Activated CD4-positive, alpha-beta T cell treated with anti-CD3 and anti-CD28 coated beads, Interleukin-2, Interleukin-6, amounts not matched to agents 100 ng/mL and 50 ng/mL, durations not matched to agents 16 hours and 8 hours (primary cell): ENCODE measurements at regions not wholly inside any gene's neighbourhood (a gene's known extent, or its start where the extent isn't known, plus 50 kb on each side); places are given as distances from the start of the nearest gene placed in this dataset.

Experiments used
- DNase-seq: peaks from one replicate; pipeline ENCODE4 v3.0.0-alpha.2; 2020

DNA sequence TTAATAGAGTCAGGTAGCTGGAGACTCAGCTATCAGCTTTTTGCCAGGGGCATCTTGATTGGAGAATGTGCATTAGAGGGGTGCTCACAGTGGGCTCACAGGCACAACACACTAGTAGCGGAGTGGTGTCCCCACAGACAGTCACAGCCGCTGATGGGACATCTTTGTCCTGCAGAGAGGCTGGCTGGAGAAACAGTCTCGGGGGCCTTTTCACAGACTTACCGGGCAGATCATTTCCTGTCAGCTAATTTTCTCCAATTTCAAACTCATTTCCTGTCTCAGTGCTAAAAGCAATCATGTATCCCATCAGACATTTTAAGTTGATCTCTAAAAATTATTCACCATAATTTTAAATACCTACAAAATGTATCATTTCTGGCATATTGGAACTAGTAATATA is 562.6 kb downstream of the DCDC2C start:
- no peak for DNase-seq

DNA sequence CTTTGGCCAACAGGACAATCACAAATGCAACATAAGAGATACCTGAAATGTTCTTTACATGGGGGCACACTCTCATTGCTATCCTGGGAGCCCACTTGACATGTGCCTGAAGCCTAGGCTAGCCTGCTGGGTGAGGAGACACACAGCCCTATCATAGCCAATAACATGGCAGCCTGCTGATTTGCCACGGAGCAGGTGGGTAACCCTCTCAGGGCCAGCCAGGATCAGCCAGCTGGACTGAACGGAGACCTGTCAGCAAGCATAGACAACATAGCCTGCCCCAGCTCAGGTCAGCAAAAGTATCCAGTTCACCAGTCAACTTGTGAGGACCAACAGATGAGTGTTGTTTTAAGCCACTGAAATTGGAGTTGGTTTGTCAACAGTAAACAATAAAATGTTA is 566.5 kb downstream of the DCDC2C start:
- DNase-seq: no peak

DNA sequence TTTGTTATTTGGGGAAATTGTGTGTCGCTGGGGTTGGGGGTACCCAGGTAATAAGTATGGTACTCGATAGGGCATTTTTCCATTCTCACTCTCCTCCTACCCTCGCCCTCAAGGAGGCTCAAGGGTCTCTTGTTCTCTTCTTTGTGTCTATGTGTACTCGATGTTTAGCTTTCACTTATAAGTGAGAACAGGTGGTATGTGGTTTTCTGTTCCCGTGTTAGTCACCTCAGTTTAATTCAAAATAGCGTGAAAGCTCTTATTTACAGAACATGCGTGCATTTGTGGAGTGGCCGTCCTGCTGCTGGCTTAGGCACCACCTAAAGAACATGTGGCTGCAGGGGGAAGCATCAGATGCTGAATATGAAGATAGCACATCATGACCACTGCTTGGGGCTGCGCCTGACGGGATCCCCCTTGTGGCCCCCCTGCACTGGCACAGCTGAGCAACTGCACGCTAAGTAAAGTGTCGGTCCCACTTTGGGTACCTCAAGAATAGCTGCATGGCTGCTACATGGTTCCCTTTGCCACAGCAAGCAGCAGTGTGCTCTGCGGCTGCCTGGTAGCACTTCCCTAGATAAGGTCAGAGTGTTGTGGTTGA is 569.0 kb downstream of the DCDC2C start:
- DNase-seq: no peak

DNA sequence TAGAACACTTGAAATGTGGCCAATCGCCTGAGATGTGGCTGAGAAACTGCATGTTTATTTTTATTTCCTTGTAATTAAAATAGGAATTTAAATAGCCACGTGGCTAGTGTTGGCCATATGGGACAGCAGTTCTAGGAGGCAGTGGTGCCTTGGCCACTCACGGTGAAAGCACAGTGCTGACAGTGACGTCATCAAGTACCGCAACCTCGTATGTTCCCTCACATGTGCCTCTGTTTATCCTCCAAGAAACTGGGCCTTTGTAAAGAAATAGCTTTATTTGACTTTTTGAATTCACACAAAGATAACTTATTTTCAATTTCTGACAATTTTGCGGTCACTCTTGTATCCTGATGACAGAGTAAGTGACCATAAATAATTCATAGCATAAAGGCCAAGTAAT is 575.0 kb downstream of the DCDC2C start:
- DNase-seq: no peak

DNA sequence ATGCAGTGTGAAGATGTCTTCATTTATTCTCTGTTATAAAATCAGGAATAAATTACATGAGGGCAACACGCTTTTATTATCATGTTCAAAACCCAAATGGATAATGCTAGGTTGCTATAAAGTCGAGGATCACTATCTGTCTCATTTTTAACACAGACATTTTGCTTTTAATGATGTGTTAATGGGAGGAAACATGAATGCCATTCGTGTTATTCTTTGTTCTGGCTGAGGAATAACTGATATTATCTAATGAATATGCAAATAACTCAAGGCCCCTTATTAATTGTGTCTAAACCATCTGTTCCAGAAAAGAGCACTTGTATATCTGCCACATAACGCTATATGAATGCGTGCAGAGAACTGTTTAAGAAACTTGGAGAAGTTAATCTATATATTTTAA is 576.1 kb downstream of the DCDC2C start:
- no peak for DNase-seq

DNA sequence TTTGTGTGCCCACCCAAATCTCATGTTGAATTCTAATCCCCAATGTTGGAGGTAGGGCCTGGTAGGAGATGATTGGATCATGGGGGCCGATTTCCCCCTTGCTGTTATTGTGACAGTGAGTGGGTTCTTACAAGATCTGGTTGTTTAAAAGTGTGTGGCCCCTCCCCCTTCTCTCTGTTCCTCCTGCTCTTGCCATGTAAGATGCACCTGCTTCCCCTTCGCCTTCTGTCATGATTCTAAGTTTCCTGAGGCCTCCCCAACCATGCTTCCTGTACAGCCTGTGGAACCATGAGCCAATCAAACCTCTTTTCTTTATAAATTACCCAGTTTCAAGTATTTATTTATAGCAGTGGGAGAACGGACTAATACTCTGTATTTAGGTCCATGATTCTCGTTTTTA is 588.1 kb downstream of the DCDC2C start:
- DNase-seq: no peak

DNA sequence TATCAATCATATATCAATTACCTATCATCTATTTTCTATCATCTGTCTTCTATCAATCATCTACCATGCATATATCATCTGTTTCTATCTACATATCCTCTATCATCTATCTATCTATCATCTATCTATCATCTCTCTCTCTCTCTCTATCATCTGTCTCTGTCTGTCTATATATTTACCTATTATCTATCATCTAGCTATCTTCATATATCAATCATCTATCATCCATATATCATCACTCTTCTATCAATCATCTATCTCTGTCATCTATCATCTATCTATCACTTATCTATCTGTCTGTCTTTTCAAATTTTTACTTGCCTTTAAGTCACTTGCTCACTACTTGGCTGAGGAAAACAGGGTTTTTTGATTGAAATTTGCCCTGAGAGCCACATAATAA is 592.3 kb downstream of the DCDC2C start:
- no peak for DNase-seq

DNA sequence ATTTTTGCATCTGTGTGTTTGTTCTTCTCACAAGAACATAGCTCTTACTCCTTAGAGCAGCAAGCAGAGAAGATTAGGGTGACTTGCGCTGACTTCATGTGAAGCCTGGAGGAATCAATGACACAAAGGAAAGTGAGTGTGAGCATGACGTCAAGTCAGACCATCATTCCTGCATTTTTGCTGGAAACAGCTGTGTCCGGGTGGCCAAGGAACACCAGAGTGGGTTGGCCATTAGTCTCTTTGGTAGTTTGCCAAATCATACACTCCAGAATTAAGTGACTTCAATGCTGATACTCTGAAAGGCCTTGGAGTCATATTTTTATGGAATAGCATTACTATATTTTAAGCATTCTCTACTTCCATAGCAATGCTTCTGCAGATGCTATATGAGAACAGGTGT is 597.2 kb downstream of the DCDC2C start:
- no peak for DNase-seq

DNA sequence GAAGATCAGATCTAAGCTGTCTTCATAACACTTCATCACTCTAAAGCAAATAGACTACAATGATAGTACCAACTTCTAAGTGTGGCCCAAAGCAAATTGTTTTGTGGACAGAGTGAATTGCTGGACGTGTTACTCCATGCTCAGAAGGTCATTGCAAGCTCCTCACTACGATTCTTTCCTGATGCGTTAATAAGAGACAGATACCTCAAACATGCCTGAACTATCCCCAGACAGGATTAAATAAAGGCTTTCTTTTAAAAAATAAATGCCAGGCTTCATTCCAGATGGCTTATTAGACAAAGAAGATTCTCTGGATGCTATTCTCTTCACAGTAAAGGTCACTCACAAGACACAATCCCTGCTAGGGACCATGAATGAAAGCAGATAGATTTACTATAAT is 621.2 kb downstream of the DCDC2C start:
- DNase-seq: no peak

DNA sequence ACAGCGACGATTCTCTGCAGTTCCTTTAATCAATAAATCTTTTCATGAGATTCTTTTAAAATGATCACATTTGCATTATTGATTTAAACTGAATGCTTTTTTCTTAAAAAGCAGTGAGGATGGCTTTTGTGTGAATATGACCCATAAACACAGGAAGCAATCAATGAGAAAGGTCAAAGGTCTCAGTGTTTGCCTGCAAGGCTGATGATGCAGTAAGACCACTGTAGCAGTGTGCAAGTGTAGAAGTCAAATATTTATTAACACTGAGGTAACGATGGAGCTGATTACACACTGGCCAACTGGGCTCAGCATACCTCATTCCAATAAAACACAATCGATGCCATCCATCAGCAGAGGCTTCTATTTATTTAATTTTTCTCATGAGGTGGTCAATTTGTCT is 633.5 kb downstream of the DCDC2C start:
- DNase-seq: no peak

DNA sequence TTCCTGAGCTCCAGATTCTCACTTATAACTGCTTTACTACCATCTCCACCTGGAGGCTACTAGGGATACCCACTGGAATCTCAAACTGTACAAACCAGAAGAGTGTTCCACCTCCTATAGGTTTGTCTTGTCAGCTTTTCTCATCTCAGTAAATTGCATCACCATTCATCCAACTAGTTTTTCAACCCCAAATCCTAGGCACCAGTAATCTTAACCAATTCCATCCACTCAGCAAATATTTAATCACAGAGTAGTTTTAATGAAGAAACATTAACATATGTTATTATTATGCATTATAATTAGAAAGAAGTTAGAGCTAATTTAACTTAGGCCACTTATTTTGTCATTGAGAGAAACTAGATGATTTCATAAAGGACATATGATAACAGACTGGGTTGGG is 635.0 kb downstream of the DCDC2C start:
- DNase-seq: no peak

DNA sequence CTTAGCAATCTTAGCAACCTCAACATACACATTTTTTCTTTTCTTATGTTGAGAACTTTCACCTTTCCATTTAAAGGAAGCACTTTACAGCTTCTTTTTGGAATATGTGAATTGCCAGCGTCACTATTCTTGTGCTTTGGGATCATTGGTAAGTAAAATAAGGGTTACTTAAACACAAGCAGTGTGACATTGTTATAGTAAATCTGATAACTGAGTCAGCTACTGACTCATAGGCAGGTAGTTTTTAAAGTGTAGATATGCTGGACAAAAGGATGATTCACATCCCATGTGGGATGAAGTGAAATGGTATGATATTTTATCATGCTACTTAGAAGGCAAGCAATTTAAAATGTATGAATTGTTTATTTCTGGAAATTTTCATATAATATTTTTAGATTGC is 637.2 kb downstream of the DCDC2C start:
- DNase-seq: no peak

DNA sequence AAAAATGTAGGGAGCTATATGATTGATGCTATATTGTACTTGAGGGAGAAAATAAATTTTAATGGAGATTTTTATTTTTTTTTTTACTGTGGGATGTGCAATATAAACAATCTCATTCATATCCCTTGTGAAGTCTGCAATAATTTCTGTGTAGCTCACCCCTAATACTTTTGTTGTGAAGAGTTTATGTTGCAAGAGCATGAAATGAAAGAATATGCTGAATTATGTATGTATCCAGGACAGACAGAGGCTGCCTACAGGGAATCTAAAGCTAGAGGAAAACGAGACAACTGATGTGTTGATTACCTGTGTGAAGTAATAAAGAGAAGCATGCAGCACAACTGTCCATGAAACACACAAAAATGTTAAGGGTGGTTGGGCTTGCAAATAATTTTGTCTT is 643.3 kb downstream of the DCDC2C start:
- DNase-seq: no peak

DNA sequence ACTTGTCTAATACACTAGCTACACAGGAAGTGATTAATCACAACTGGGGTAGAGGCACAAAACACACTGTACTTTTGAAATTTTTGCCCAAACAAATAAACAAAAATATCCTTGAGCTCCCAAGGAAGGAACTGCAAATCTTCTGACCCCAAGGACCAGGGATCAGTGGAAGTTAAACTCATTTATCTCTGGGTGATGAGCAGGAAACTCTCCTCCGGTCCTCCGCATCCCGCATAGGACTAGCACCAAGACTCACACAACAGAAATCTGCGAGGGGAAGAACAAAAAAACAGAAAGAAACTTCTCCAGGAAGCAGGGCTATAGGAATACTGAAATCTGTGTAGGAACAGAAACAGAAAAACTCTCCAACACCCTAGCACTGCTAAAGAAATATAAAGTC is 650.3 kb downstream of the DCDC2C start:
- no peak for DNase-seq

DNA sequence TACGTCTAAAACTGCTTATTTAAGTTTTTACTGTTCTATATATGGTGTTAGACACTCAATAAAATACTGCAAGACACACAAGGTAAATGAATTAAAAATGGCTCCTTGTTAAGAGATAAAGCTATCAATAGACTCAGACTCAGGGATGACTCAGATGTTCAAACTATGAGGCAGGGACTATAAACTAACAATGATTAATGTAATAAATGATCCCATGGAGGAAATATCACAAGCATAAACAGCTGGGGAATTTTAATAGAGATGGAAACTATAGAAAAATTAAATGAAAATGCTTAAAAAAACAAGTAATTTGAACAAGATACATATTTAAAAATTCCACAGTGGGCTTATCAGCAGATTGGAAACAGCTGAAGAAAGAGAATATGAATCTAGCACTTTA is 650.8 kb downstream of the DCDC2C start:
- no peak for DNase-seq

DNA sequence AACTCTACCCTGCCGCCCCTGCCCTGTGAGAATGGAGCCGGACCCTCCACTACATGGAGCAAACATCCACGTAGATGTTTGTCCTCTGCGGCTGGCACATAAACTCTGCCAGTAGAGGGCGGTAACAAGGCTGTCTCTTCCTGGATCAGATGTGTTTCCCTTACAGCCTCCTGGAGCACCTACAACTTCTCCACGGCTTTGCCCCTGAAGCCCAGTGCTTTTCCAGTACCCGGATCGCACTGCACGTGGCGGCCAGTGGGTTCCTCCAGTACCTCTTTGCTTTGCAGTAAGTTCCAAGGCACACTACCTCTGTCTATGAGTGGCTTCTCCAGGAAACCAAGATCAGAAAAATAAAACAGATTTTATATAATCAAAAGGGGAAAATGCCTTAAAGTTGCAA is 651.3 kb downstream of the DCDC2C start:
- peak; percentile 18 for DNase-seq

DNA sequence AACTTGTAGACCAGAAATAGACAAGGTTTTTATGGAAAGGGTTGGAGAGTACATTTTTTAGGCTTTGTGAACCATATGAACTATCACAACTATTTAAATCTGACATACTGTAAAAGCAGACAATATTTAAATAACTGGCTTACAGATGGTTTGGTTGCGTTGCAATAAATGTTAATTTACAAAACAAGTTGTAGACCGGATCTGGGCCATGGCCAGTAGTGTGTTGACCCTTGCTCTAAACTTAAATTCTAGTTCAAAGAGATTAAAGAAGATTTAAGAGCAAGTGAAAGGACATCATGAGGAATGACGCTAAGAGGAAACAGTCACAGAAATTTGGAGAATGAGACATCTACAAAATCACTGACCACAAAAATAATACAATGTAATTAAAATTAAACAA is 652.7 kb downstream of the DCDC2C start:
- DNase-seq: no peak

DNA sequence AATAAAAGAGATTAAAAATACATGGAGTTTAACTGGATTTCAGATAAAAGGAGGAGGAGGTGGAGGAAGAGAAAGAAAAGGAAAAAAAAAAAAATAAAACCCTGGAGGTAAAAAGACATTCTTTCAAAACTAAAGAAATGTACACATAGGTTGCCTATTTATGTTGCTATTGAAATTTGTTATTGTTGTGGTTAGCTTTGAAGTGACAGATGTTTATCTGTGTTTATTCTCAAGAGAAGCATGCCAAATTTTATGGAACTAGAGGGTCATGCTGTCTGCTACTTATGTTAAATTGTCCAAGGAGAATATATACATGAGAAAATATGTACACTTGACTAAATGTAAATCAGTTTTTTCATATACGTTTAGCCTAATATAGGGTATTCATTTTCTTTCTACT is 653.2 kb downstream of the DCDC2C start:
- no peak for DNase-seq

DNA sequence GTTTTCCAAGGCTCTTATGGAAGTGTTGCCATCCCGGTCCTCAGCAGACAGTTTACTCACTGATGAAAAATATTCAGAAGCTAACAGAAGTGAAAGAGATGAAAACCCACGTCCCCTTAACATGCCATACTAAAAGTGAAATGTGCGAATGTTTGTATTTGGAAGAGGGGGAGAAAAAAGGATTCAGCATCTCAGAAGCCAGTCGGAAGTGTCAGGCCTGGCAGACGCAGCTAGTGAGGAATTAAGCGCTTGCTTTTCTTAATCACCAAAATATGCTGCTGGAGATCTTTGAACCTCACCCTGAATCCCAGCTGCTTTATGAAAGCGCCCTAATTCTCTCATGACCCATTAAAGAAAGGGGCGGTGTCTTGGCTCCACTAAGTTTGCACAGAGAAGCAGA is 653.7 kb downstream of the DCDC2C start:
- DNase-seq: no peak

DNA sequence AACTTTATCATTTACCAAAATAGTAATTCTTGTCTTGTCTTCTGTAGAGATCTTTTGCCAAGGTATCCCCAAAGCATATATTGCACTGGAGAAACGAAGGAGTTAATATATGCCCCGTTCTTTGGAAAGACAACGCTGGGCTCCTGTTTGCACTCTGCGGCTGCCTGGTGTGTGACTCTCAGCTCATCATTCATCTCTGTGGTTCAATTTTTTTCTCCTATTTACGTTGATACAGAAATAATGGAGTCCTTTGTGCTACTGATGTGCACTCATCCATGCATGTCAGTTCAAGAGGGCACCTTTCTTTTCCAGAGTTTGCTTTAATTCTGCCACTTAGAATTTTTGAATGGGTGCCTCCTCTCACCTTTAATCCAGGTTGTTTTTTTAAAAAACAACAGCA is 655.5 kb downstream of the DCDC2C start:
- DNase-seq: no peak

DNA sequence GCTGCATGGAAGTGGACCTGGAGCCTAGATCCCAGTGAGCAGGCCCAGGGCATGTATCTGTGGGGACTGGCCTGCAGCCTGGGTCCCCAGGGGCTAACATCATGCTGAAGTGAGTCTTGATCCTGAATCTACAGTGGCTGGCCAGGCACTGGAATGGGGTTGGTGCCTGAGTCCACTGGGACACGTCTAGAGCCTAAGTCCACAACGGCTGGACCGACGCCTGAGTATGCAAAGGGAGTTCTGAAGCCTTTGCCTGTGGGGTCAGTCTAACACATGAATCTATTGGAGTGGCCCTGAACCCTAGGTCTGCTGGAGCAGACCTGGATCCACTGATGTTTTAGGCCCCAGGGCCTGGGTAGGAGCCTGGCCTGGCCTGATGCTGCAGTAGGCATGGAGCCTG is 665.5 kb downstream of the DCDC2C start:
- DNase-seq: no peak

DNA sequence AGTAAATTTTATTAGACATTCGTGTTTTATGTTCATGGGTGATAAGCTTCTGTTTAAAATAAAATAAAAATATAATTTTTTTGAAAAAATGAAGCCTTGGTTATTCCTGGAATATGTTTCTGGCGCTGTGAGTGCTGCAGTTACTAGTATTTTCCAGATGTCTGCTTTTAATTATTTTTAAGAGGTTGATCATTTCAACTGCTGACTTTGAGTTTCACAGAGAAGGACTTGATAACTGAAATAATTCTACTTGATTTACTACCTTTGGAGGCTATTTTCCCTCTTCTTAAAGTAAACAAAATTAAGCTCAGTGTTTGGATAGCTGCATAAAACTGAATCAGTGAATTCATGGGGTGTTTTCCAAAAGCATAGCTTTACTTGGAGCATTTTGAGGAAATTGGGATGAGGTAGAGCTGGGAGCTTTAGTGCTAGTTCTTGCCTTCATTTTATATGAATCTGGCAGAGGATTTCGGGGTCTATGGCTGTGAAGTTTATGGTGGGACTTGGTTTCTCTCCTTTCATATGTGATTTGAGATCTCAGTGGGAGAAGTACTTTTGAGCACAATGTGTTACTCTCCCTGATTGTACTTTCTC is 666.5 kb downstream of the DCDC2C start:
- DNase-seq: no peak

DNA sequence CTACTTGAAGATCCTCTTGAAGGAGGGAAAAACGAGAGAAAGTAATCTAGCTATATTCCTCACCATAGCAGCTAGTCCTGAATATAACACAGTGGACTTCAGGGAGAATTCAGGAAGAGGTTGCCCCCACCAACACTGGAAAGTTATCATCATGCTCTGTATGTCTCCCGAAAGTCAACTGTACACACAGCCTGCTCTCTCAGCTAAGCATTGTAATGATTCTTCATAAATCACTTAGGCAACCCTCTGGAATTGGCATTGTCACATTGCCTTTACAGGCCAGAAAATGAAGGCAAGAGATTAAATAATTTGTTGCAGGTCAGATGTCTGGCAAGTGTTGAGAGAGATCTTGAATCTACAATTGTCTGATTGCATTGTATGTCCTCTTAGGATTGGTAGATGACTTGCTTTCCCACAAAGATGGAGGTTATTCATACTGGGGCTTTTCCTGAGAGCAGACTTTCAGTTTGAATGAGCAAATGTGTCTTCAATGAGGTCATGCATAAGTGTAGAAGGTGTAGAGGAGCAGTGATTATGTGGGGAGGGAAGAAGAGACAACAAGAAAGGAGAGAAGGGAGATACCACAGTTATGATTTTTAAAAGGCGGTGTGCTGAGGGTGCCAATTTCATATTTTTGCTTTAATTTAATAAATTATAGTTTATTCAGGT is 667.2 kb downstream of the DCDC2C start:
- no peak for DNase-seq

DNA sequence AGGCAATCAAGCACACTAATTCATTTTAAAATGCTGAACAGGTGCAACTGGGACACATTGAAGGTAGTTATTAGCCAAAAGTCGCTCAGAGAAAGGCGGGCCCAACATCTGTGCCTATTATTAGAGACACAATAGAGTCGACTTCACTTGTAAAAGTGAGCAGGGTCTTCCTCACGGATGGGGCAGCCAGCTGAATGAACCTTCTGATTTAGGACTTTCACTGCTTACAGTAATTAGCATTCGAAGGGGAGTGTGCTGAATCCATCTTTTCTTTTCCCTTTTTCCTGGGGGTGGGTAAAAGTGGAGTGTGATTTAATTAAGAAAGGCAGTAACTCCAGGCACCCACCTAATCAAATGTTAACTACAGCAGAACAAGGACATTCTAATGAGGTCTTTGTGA is 677.7 kb downstream of the DCDC2C start:
- no peak for DNase-seq

DNA sequence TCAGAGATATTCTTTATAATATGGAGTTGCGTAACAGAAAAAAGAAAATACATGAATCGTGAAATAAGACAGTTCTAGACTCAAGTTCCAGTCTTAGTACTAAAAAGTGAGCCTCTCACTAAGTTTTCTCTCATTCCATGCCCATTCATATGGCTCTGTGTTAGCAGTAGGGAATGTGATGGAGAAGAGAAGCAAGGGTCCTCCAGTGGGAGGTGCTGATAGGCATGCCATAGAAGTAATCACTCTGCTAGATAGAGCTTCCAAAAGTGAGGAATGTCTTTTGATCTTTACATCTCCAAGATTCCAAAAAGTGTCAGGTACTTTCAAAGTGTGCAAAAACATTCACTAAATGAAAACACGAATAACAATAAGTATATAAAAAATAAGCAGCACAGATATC is 678.4 kb downstream of the DCDC2C start:
- no peak for DNase-seq
